ENCODE measurements at regions not wholly inside any gene's neighbourhood (a gene's known extent, or its start where the extent isn't known, plus 50 kb on each side); places are given as distances from the start of the nearest gene placed in this dataset.

DNA sequence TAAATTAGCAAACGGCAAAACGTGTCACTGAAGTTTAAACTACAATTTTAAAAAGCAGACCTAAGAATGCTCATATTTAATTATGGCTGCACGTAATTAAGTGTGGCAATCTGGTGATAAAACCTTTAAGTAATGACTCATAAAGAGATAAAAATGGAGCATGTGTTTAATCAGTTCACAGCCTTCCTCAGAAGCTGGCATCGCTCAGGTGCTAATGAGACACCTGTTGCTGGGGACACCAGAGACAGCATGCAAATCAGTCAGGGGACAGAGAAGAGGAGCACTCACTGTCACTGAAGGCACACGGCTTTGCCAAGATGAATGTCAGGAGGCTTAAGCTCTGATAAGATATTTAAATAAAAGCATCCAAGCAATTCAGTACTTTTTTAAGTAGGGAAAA lies 840.3 kb downstream of the GALC start:
- Histone ChIP-seq H3K27me3 (replicated peaks in 2 of 5; ENCODE audit: control insufficient read depth in 4 of 5, insufficient read depth in 5 of 5, low read length in 4 of 5) (no peaks in the 10 kb centered on the region), H3K9me3 (ENCODE audit: control extremely low read depth in 1 of 5, control insufficient read depth in 4 of 5, insufficient read depth in 2 of 5, low read depth in 1 of 5, low read length in 4 of 5) (no peaks in the 10 kb centered on the region), H3K4me1 (ENCODE audit: control extremely low read depth in 1 of 4, control insufficient read depth in 4 of 4, insufficient read depth in 4 of 4, low read length in 3 of 4) (no peaks in the 10 kb centered on the region), H3K4me3 (ENCODE audit: control insufficient read depth in 1 of 7, extremely low read depth in 1 of 7, insufficient read depth in 4 of 7, low read depth in 2 of 7, low read length in 6 of 7) (no peak overlapping the region), H3K27ac (ENCODE audit: insufficient read depth in 1 of 2, low read depth in 1 of 2, low read length in 2 of 2, poor library complexity in 1 of 2, severe bottlenecking in 2 of 2) (no peak overlapping the region), H3K36me3 (ENCODE audit: control insufficient read depth in 4 of 4, insufficient read depth in 4 of 4, low read length in 3 of 4) (no peaks in the 10 kb centered on the region)
- ChIA-PET POLR2A (no interaction called here), CTCF (no interaction called here)
- DNase-seq = no peak
- WGBS (ENCODE audit: insufficient coverage) = 43% methylated on average over 1 of the region's 5 CpGs

DNA sequence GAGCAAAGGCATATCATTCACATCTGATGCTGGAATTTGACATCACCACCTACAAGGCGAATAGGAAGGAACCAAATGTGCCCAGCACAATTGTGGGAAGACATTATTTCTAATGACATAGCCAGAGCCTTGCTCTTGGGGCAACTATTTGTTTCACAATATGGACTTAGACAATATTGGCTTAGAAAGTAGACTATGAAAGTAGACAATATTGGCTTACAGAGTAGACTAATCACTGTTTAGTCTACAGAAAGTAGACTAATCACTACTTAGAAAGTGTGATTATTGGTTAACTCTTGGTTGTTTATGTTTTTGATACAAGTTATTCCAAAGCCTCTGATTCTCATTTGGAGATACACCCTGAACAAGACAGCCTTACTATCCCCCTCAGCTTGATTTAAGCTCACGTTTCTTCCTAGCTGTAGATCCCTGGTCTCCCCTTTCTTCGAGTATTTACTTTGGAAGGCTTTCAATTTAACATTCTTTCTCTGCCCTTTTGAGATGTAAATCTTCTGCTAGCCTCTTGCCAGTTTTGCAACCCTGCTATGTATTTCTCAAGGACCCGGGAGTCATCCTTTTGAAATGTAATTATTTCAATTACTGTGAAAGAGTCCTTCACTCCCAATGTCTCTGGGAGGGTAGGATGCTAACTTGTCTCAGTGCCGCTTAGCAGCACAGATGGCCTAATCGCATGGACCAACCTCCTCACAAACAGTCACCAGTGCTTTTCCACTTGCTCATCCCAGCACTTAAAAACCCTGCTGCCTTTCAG lies 843.2 kb downstream of the GALC start:
- no peak overlapping the region for H3K27ac ChIP-seq (ENCODE audit: insufficient read depth in 1 of 2, low read depth in 1 of 2, low read length in 2 of 2, poor library complexity in 1 of 2, severe bottlenecking in 2 of 2)
- no peak overlapping the region for H3K4me3 ChIP-seq (ENCODE audit: control insufficient read depth in 1 of 7, extremely low read depth in 1 of 7, insufficient read depth in 4 of 7, low read depth in 2 of 7, low read length in 6 of 7)
- ChIA-PET CTCF (no interaction called here), POLR2A (no interaction called here)
- WGBS (ENCODE audit: insufficient coverage) = 39% methylated on average over 5 of the region's 6 CpGs
- DNase-seq = no peak
- no peaks in the 10 kb centered on the region for H3K27me3 ChIP-seq (replicated peaks in 2 of 5; ENCODE audit: control insufficient read depth in 4 of 5, insufficient read depth in 5 of 5, low read length in 4 of 5)
- H3K4me1 ChIP-seq (ENCODE audit: control extremely low read depth in 1 of 4, control insufficient read depth in 4 of 4, insufficient read depth in 4 of 4, low read length in 3 of 4) = no peaks in the 10 kb centered on the region
- H3K36me3 ChIP-seq (ENCODE audit: control insufficient read depth in 4 of 4, insufficient read depth in 4 of 4, low read length in 3 of 4) = no peaks in the 10 kb centered on the region
- no peaks in the 10 kb centered on the region for H3K9me3 ChIP-seq (ENCODE audit: control extremely low read depth in 1 of 5, control insufficient read depth in 4 of 5, insufficient read depth in 2 of 5, low read depth in 1 of 5, low read length in 4 of 5)

GRCh38 chr14:87148655-87149054 lies 844.3 kb downstream of the GALC start:
- H3K27me3 ChIP-seq (replicated peaks in 2 of 5; ENCODE audit: control insufficient read depth in 4 of 5, insufficient read depth in 5 of 5, low read length in 4 of 5) = no peaks in the 10 kb centered on the region
- H3K36me3 ChIP-seq (ENCODE audit: control insufficient read depth in 4 of 4, insufficient read depth in 4 of 4, low read length in 3 of 4) = no peaks in the 10 kb centered on the region
- no peak for DNase-seq
- POLR2A ChIA-PET = no interaction called here
- no peak overlapping the region for H3K4me3 ChIP-seq (ENCODE audit: control insufficient read depth in 1 of 7, extremely low read depth in 1 of 7, insufficient read depth in 4 of 7, low read depth in 2 of 7, low read length in 6 of 7)
- H3K27ac ChIP-seq (ENCODE audit: insufficient read depth in 1 of 2, low read depth in 1 of 2, low read length in 2 of 2, poor library complexity in 1 of 2, severe bottlenecking in 2 of 2) = no peak overlapping the region
- H3K4me1 ChIP-seq (ENCODE audit: control extremely low read depth in 1 of 4, control insufficient read depth in 4 of 4, insufficient read depth in 4 of 4, low read length in 3 of 4) = no peaks in the 10 kb centered on the region
- H3K9me3 ChIP-seq (ENCODE audit: control extremely low read depth in 1 of 5, control insufficient read depth in 4 of 5, insufficient read depth in 2 of 5, low read depth in 1 of 5, low read length in 4 of 5) = no peaks in the 10 kb centered on the region
- WGBS (ENCODE audit: insufficient coverage) = 71% methylated on average over 1 of the region's 3 CpGs
- CTCF ChIA-PET = no interaction called here

GRCh38 chr14:87142551-87143211 lies 850.3 kb downstream of the GALC start:
- H3K27ac ChIP-seq (ENCODE audit: insufficient read depth in 1 of 2, low read depth in 1 of 2, low read length in 2 of 2, poor library complexity in 1 of 2, severe bottlenecking in 2 of 2) = no peak overlapping the region
- no peaks in the 10 kb centered on the region for H3K4me1 ChIP-seq (ENCODE audit: control extremely low read depth in 1 of 4, control insufficient read depth in 4 of 4, insufficient read depth in 4 of 4, low read length in 3 of 4)
- no peak for DNase-seq
- 90% methylated on average over 2 of the region's 3 CpGs for WGBS (ENCODE audit: insufficient coverage)
- ChIA-PET CTCF (no interaction called here), POLR2A (no interaction called here)
- no peaks in the 10 kb centered on the region for H3K9me3 ChIP-seq (ENCODE audit: control extremely low read depth in 1 of 5, control insufficient read depth in 4 of 5, insufficient read depth in 2 of 5, low read depth in 1 of 5, low read length in 4 of 5)
- H3K4me3 ChIP-seq (ENCODE audit: control insufficient read depth in 1 of 7, extremely low read depth in 1 of 7, insufficient read depth in 4 of 7, low read depth in 2 of 7, low read length in 6 of 7) = no peak overlapping the region
- H3K27me3 ChIP-seq (replicated peaks in 2 of 5; ENCODE audit: control insufficient read depth in 4 of 5, insufficient read depth in 5 of 5, low read length in 4 of 5) = no peaks in the 10 kb centered on the region
- H3K36me3 ChIP-seq (ENCODE audit: control insufficient read depth in 4 of 4, insufficient read depth in 4 of 4, low read length in 3 of 4) = no peaks in the 10 kb centered on the region

DNA sequence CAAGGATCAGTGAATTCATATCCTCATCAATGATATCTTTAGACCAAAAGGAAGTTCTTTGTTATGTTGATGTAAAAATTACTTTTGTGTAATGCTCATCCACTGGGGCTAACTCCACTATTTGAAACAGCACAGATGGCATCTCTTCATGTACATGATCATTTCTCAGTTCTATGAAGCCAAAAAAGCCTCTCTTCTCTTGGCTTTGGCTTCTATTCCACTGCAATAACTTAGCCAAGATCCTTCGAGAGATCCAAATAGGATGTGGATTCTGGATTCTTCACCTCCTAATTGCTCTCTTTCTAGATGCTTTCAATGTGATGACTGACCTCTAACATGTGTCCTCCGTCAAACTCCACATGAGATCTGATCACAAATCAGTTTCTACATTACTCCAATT lies 851.2 kb downstream of the GALC start:
- no peak overlapping the region for H3K4me3 ChIP-seq (ENCODE audit: control insufficient read depth in 1 of 7, extremely low read depth in 1 of 7, insufficient read depth in 4 of 7, low read depth in 2 of 7, low read length in 6 of 7)
- CTCF ChIA-PET = no interaction called here
- H3K27me3 ChIP-seq (replicated peaks in 2 of 5; ENCODE audit: control insufficient read depth in 4 of 5, insufficient read depth in 5 of 5, low read length in 4 of 5) = no peaks in the 10 kb centered on the region
- H3K4me1 ChIP-seq (ENCODE audit: control extremely low read depth in 1 of 4, control insufficient read depth in 4 of 4, insufficient read depth in 4 of 4, low read length in 3 of 4) = no peaks in the 10 kb centered on the region
- no peak for DNase-seq
- no peaks in the 10 kb centered on the region for H3K9me3 ChIP-seq (ENCODE audit: control extremely low read depth in 1 of 5, control insufficient read depth in 4 of 5, insufficient read depth in 2 of 5, low read depth in 1 of 5, low read length in 4 of 5)
- no peak overlapping the region for H3K27ac ChIP-seq (ENCODE audit: insufficient read depth in 1 of 2, low read depth in 1 of 2, low read length in 2 of 2, poor library complexity in 1 of 2, severe bottlenecking in 2 of 2)
- no peaks in the 10 kb centered on the region for H3K36me3 ChIP-seq (ENCODE audit: control insufficient read depth in 4 of 4, insufficient read depth in 4 of 4, low read length in 3 of 4)
- WGBS (ENCODE audit: insufficient coverage) = 100% methylated on average over 1 of the region's 2 CpGs
- POLR2A ChIA-PET = no interaction called here

DNA sequence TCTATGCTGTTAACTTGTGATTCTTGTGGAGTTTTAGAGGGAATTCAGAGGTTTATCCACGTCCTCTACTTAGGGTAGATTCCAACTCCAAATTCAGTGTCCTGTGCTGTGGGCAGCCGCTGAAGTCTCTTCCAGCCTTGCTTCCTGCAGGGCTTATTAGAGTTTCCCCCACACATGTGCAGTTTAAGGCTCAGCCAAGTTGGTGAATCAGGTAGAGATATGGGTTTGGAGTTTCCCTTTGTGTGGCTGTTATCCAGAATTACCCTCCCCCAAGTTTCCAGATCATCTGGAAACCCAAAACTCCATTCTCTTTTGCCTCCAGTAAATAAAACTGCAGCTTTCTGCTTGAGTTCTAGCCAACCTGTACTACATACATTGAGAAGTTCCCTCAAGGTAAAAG lies 853.7 kb downstream of the GALC start:
- no peaks in the 10 kb centered on the region for H3K36me3 ChIP-seq (ENCODE audit: control insufficient read depth in 4 of 4, insufficient read depth in 4 of 4, low read length in 3 of 4)
- no peak for DNase-seq
- no peaks in the 10 kb centered on the region for H3K4me1 ChIP-seq (ENCODE audit: control extremely low read depth in 1 of 4, control insufficient read depth in 4 of 4, insufficient read depth in 4 of 4, low read length in 3 of 4)
- H3K27ac ChIP-seq (ENCODE audit: insufficient read depth in 1 of 2, low read depth in 1 of 2, low read length in 2 of 2, poor library complexity in 1 of 2, severe bottlenecking in 2 of 2) = no peak overlapping the region
- H3K9me3 ChIP-seq (ENCODE audit: control extremely low read depth in 1 of 5, control insufficient read depth in 4 of 5, insufficient read depth in 2 of 5, low read depth in 1 of 5, low read length in 4 of 5) = no peaks in the 10 kb centered on the region
- no peak overlapping the region for H3K4me3 ChIP-seq (ENCODE audit: control insufficient read depth in 1 of 7, extremely low read depth in 1 of 7, insufficient read depth in 4 of 7, low read depth in 2 of 7, low read length in 6 of 7)
- WGBS (ENCODE audit: insufficient coverage) = 75% methylated on average over 1 of the region's 2 CpGs
- H3K27me3 ChIP-seq (replicated peaks in 2 of 5; ENCODE audit: control insufficient read depth in 4 of 5, insufficient read depth in 5 of 5, low read length in 4 of 5) = no peaks in the 10 kb centered on the region
- CTCF ChIA-PET = no interaction called here
- POLR2A ChIA-PET = no interaction called here

- H3K36me3 ChIP-seq (ENCODE audit: control insufficient read depth in 4 of 4, insufficient read depth in 4 of 4, low read length in 3 of 4) = no peaks in the 10 kb centered on the region
- H3K4me1 ChIP-seq (ENCODE audit: control extremely low read depth in 1 of 4, control insufficient read depth in 4 of 4, insufficient read depth in 4 of 4, low read length in 3 of 4) = no peaks in the 10 kb centered on the region
- POLR2A ChIA-PET = no interaction called here
- no peak overlapping the region for H3K4me3 ChIP-seq (ENCODE audit: control insufficient read depth in 1 of 7, extremely low read depth in 1 of 7, insufficient read depth in 4 of 7, low read depth in 2 of 7, low read length in 6 of 7)
- CTCF ChIA-PET = no interaction called here
- H3K27me3 ChIP-seq (replicated peaks in 2 of 5; ENCODE audit: control insufficient read depth in 4 of 5, insufficient read depth in 5 of 5, low read length in 4 of 5) = no peaks in the 10 kb centered on the region
- no peaks in the 10 kb centered on the region for H3K9me3 ChIP-seq (ENCODE audit: control extremely low read depth in 1 of 5, control insufficient read depth in 4 of 5, insufficient read depth in 2 of 5, low read depth in 1 of 5, low read length in 4 of 5)
- whole genome bisulfite sequencing (ENCODE audit: insufficient coverage) = 88% methylated on average over 3 of the region's 4 CpGs
- no peak for DNase-seq
- H3K27ac ChIP-seq (ENCODE audit: insufficient read depth in 1 of 2, low read depth in 1 of 2, low read length in 2 of 2, poor library complexity in 1 of 2, severe bottlenecking in 2 of 2) = no peak overlapping the region
Measured at GRCh38 chr14:87133073-87133801, 859.7 kb downstream of the GALC start.

All from common myeloid progenitor, CD34-positive (primary cell).